ENCODE measurements at regions not wholly inside any gene's neighbourhood (a gene's known extent, or its start where the extent isn't known, plus 50 kb on each side); places are given as distances from the start of the nearest gene placed in this dataset.

GRCh38 chr7:69108097-69108496 is 490.2 kb upstream of the AUTS2 start:
- H3K27ac ChIP-seq (ENCODE audit: low read depth, low read length, poor library complexity, severe bottlenecking): no peak overlapping the region
- intact Hi-C loops (cut with micrococcal nuclease; ENCODE audit: unreplicated experiment): no loop called here
- DNase-seq (ENCODE audit: low spot score): no peak
- no peak overlapping the region for H3K4me3 ChIP-seq (ENCODE audit: low read depth, low read length, poor library complexity, severe bottlenecking)
- ChIA-PET CTCF (no interaction called here), POLR2A (ENCODE audit: low non-redundant PET) (no interaction called here)
- no peaks in the 10 kb centered on the region for H3K27me3 ChIP-seq (replicated peaks; ENCODE audit: insufficient read depth, low read depth, low read length, poor library complexity)
- no peaks in the 10 kb centered on the region for H3K36me3 ChIP-seq (ENCODE audit: insufficient read depth, low read length, poor library complexity, severe bottlenecking)
- no TSS peak for BruUV-seq (replicated peaks)
- no peaks in the 10 kb centered on the region for H3K9me3 ChIP-seq (ENCODE audit: low read depth, low read length, poor library complexity, severe bottlenecking)
- no peaks in the 10 kb centered on the region for H3K4me1 ChIP-seq (ENCODE audit: insufficient read depth, low read length, poor library complexity, severe bottlenecking)
- TF ChIP-seq CTCF (conservative IDR thresholded peaks at IDR 0.05; ENCODE audit: low read depth, low read length) (no peak), EZH2 (IDR thresholded peaks at IDR 0.05; ENCODE audit: borderline replicate concordance, low read depth, low read length, poor library complexity, severe bottlenecking) (no peak)

- Histone ChIP-seq H3K4me3 (ENCODE audit: low read depth, low read length, poor library complexity, severe bottlenecking) (no peak overlapping the region), H3K27me3 (replicated peaks; ENCODE audit: insufficient read depth, low read depth, low read length, poor library complexity) (no peaks in the 10 kb centered on the region), H3K36me3 (ENCODE audit: insufficient read depth, low read length, poor library complexity, severe bottlenecking) (no peaks in the 10 kb centered on the region), H3K9me3 (ENCODE audit: low read depth, low read length, poor library complexity, severe bottlenecking) (no peaks in the 10 kb centered on the region), H3K27ac (ENCODE audit: low read depth, low read length, poor library complexity, severe bottlenecking) (no peak overlapping the region), H3K4me1 (ENCODE audit: insufficient read depth, low read length, poor library complexity, severe bottlenecking) (no peaks in the 10 kb centered on the region)
- DNase-seq (ENCODE audit: low spot score): no peak
- POLR2A ChIA-PET (ENCODE audit: low non-redundant PET): no interaction called here
- BruUV-seq (replicated peaks): no TSS peak
- TF ChIP-seq CTCF (conservative IDR thresholded peaks at IDR 0.05; ENCODE audit: low read depth, low read length): no peak
- no peak for TF ChIP-seq EZH2 (IDR thresholded peaks at IDR 0.05; ENCODE audit: borderline replicate concordance, low read depth, low read length, poor library complexity, severe bottlenecking)
- CTCF ChIA-PET: no interaction called here
- intact Hi-C loops (cut with micrococcal nuclease; ENCODE audit: unreplicated experiment): no loop called here
Observed at GRCh38 chr7:69109246-69109645, 489.0 kb upstream of the AUTS2 start.

GRCh38 chr7:69109879-69110278 is 488.4 kb upstream of the AUTS2 start:
- no peaks in the 10 kb centered on the region for H3K27me3 ChIP-seq (replicated peaks; ENCODE audit: insufficient read depth, low read depth, low read length, poor library complexity)
- no TSS peak for BruUV-seq (replicated peaks)
- DNase-seq (ENCODE audit: low spot score): no peak
- intact Hi-C loops (cut with micrococcal nuclease; ENCODE audit: unreplicated experiment): no loop called here
- POLR2A ChIA-PET (ENCODE audit: low non-redundant PET): no interaction called here
- TF ChIP-seq CTCF (conservative IDR thresholded peaks at IDR 0.05; ENCODE audit: low read depth, low read length) (no peak), EZH2 (IDR thresholded peaks at IDR 0.05; ENCODE audit: borderline replicate concordance, low read depth, low read length, poor library complexity, severe bottlenecking) (no peak)
- H3K27ac ChIP-seq (ENCODE audit: low read depth, low read length, poor library complexity, severe bottlenecking): no peak overlapping the region
- CTCF ChIA-PET: no interaction called here
- no peaks in the 10 kb centered on the region for H3K4me1 ChIP-seq (ENCODE audit: insufficient read depth, low read length, poor library complexity, severe bottlenecking)
- H3K9me3 ChIP-seq (ENCODE audit: low read depth, low read length, poor library complexity, severe bottlenecking): no peaks in the 10 kb centered on the region
- no peak overlapping the region for H3K4me3 ChIP-seq (ENCODE audit: low read depth, low read length, poor library complexity, severe bottlenecking)
- no peaks in the 10 kb centered on the region for H3K36me3 ChIP-seq (ENCODE audit: insufficient read depth, low read length, poor library complexity, severe bottlenecking)

All from A673 (cell line).